Type B pancreatic cell (in vitro differentiated cells): ENCODE measurements at regions not wholly inside any gene's neighbourhood (a gene's known extent, or its start where the extent isn't known, plus 50 kb on each side); places are given as distances from the start of the nearest gene placed in this dataset.
"Not testable (repeated sequence)": the region's sequence is repeated elsewhere in the genome, so short reads cannot be mapped to it uniquely, and the experiment has no call there.

Experiments used
- DNase-seq: peaks from one replicate; pipeline ENCODE4 v3.0.0; 2021; ENCODE audit warnings: mixed read lengths; ENCODE audit not compliant: unreplicated experiment; ENCODE audit errors: extremely low spot score
- H3K27ac Mint-ChIP-seq: 2 replicates; pipeline ENCODE4 v1.8.0; 2021; ENCODE audit warnings: mild to moderate bottlenecking, mixed read lengths
- H3K27me3 Mint-ChIP-seq: 2 replicates; pipeline ENCODE4 v1.8.0; 2021; ENCODE audit warnings: mixed read lengths
- H3K36me3 Mint-ChIP-seq: 2 replicates; pipeline ENCODE4 v1.8.0; 2021; ENCODE audit warnings: mixed read lengths
- H3K4me1 Mint-ChIP-seq: one replicate; pipeline ENCODE4 v1.8.0; 2021; ENCODE audit warnings: mixed read lengths; ENCODE audit not compliant: unreplicated experiment
- H3K4me3 Mint-ChIP-seq: 2 replicates; pipeline ENCODE4 v1.8.0; 2021; ENCODE audit warnings: mild to moderate bottlenecking, mixed read lengths
- H3K9me3 Mint-ChIP-seq: 2 replicates; pipeline ENCODE4 v1.8.0; 2021; ENCODE audit warnings: mixed read lengths
- CTCF ChIP-seq: fragments of 200-600 bp; sonication (generic); conservative IDR thresholded peaks from 2 replicates; pipeline ENCODE4 v1.5.0; 2021; ENCODE audit warnings: antibody characterized with exemption, mild to moderate bottlenecking

- H3K4me3 Mint-ChIP-seq, result no peak overlapping the region
- no peaks in the 10 kb centered on the region for H3K36me3 Mint-ChIP-seq
- no peaks in the 10 kb centered on the region for H3K4me1 Mint-ChIP-seq
- no peak overlapping the region for H3K27ac Mint-ChIP-seq
- H3K9me3 Mint-ChIP-seq, result no peaks in the 10 kb centered on the region
- DNase-seq, result no peak
- no peak for TF ChIP-seq CTCF
- peaks cover 5% of the 10 kb centered on the region for H3K27me3 Mint-ChIP-seq
Observed at GRCh38 chr13:61215116-61215515, 200.5 kb downstream of the PCDH20 start.

GRCh38 chr13:61214551-61214950 is 201.1 kb downstream of the PCDH20 start:
- H3K27me3 Mint-ChIP-seq, result peaks cover 5% of the 10 kb centered on the region
- no peak for DNase-seq
- no peak overlapping the region for H3K27ac Mint-ChIP-seq
- no peak overlapping the region for H3K4me3 Mint-ChIP-seq
- no peaks in the 10 kb centered on the region for H3K36me3 Mint-ChIP-seq
- H3K9me3 Mint-ChIP-seq, result no peaks in the 10 kb centered on the region
- TF ChIP-seq CTCF, result no peak
- H3K4me1 Mint-ChIP-seq, result no peaks in the 10 kb centered on the region

GRCh38 chr13:61205898-61206297 is 209.8 kb downstream of the PCDH20 start:
- H3K27ac Mint-ChIP-seq, DNase-seq, H3K4me1 Mint-ChIP-seq, H3K9me3 Mint-ChIP-seq, H3K36me3 Mint-ChIP-seq, H3K4me3 Mint-ChIP-seq, H3K27me3 Mint-ChIP-seq: not testable (repeated sequence)

- Mint-ChIP-seq H3K4me1 (no peaks in the 10 kb centered on the region), H3K27me3 (peaks cover 8% of the 10 kb centered on the region), H3K36me3 (no peaks in the 10 kb centered on the region), H3K9me3 (no peaks in the 10 kb centered on the region), H3K27ac (no peak overlapping the region), H3K4me3 (no peak overlapping the region)
- no peak for DNase-seq
- TF ChIP-seq CTCF, result no peak
Observed at GRCh38 chr13:61204025-61204424, 211.6 kb downstream of the PCDH20 start.

GRCh38 chr13:61202042-61202441 is 213.6 kb downstream of the PCDH20 start:
- Mint-ChIP-seq H3K27ac (no peak overlapping the region), H3K9me3 (no peaks in the 10 kb centered on the region), H3K4me3 (no peak overlapping the region), H3K27me3 (peaks cover 8% of the 10 kb centered on the region), H3K36me3 (no peaks in the 10 kb centered on the region), H3K4me1 (no peaks in the 10 kb centered on the region)
- TF ChIP-seq CTCF, result no peak
- no peak for DNase-seq

GRCh38 chr13:61192826-61193225 is 222.8 kb downstream of the PCDH20 start:
- Mint-ChIP-seq H3K36me3 (no peaks in the 10 kb centered on the region), H3K27ac (no peak overlapping the region)

More at GRCh38 chr13:61192826-61193225, 222.8 kb downstream of the PCDH20 start:
- DNase-seq, result no peak
- Mint-ChIP-seq H3K27me3 (no peaks in the 10 kb centered on the region), H3K4me3 (no peak overlapping the region), H3K4me1 (no peaks in the 10 kb centered on the region), H3K9me3 (no peaks in the 10 kb centered on the region)
- no peak for TF ChIP-seq CTCF
